SK-N-SH (cell line): ENCODE measurements at regions not wholly inside any gene's neighbourhood (a gene's known extent, or its start where the extent isn't known, plus 50 kb on each side); places are given as distances from the start of the nearest gene placed in this dataset.

ENCODE experiments used
- CTCF ChIA-PET: fragments of 300-600, 350-600 bp; formaldehyde crosslinking; extraction: SDS; loops from one replicate; lab custom pipeline; 2021; lab: Yijun Ruan, JAX
- POLR2A ChIA-PET: fragments of 350-600 bp; sonication (Branson Sonifier 250); formaldehyde crosslinking; extraction: SDS; loops from one replicate; lab custom pipeline; 2020; ENCODE audit warnings: antibody characterized with exemption, inconsistent platforms; lab: Yijun Ruan, JAX
- DNase-seq: peaks from one replicate; pipeline ENCODE4 v3.0.0; 2012
- H2AFZ ChIP-seq: fragments of 200-600 bp; sonication (generic); 2 replicates; pipeline ENCODE4 v1.8.1; 2016; ENCODE audit warnings: antibody characterized with exemption, mild to moderate bottlenecking, low read depth
- H3F3A ChIP-seq: fragments of 200-600 bp; sonication (generic); replicated peaks from 2 replicates; pipeline ENCODE3; 2016; ENCODE audit warnings: antibody characterized with exemption, mild to moderate bottlenecking; ENCODE audit not compliant: insufficient read depth
- H3K27ac ChIP-seq, 2 experiments: fragments of 200-500 bp in 1 of 2; fragments of 200-600 bp in 1 of 2; sonication (Bioruptor generic) in 1 of 2; sonication (generic), shearing (Covaris generic) in 1 of 2; 2 replicates each; pipeline versions ENCODE4 v1.5.1 to v1.6.1; 2014 to 2016; ENCODE audit warnings: low read depth in 2 of 2, inconsistent platforms in 1 of 2, low read length in 1 of 2, mild to moderate bottlenecking in 1 of 2, mixed read lengths in 1 of 2
- H3K27me3 ChIP-seq: fragments of 200-600 bp; sonication (generic), shearing (Covaris generic); 2 replicates; pipeline ENCODE4 v1.6.1; 2016; ENCODE audit warnings: mixed run types; ENCODE audit not compliant: insufficient read depth
- H3K36me3 ChIP-seq, 2 experiments: fragments of 200-500 bp in 1 of 2; fragments of 200-600 bp in 1 of 2; sonication (Bioruptor generic) in 1 of 2; sonication (generic) in 1 of 2; replicated peaks in 1 of 2; 2 replicates each; pipeline versions ENCODE3 to v1.5.1; 2014 to 2016; ENCODE audit warnings: low read length in 1 of 2, mild to moderate bottlenecking in 1 of 2; ENCODE audit not compliant: insufficient read depth in 2 of 2, control insufficient read depth in 1 of 2
- H3K4me1 ChIP-seq, 2 experiments: fragments of 200-500 bp in 1 of 2; fragments of 200-600 bp in 1 of 2; sonication (Bioruptor generic) in 1 of 2; sonication (generic), shearing (Covaris generic) in 1 of 2; 2 replicates each; pipeline versions ENCODE4 v1.5.1 to v1.6.1; 2014 to 2016; ENCODE audit warnings: low read depth in 1 of 2, low read length in 1 of 2, mixed run types in 1 of 2; ENCODE audit not compliant: insufficient read depth in 2 of 2, control insufficient read depth in 1 of 2
- H3K4me2 ChIP-seq: fragments of 200-600 bp; sonication (generic), shearing (Covaris generic); 2 replicates; pipeline ENCODE4 v1.6.1; 2017; ENCODE audit warnings: mixed run types
- H3K4me3 ChIP-seq, 2 experiments: fragments of 200-500 bp in 1 of 2; fragments of 200-600 bp in 1 of 2; sonication (Bioruptor generic) in 1 of 2; sonication (generic), shearing (Covaris generic) in 1 of 2; 2 replicates each; pipeline versions ENCODE4 v1.5.1 to v1.8.1; 2014 to 2016; ENCODE audit warnings: low read depth in 2 of 2, inconsistent platforms in 1 of 2, low read length in 1 of 2, mild to moderate bottlenecking in 1 of 2, mixed read lengths in 1 of 2, moderate library complexity in 1 of 2
- H3K79me2 ChIP-seq: fragments of 200-600 bp; sonication (generic); 2 replicates; pipeline ENCODE4 v1.8.1; 2017; ENCODE audit warnings: mild to moderate bottlenecking; ENCODE audit not compliant: insufficient read depth
- H3K9ac ChIP-seq: fragments of 200-600 bp; sonication (generic); 2 replicates; pipeline ENCODE4 v1.6.1; 2017; ENCODE audit warnings: mixed run types
- H3K9me2 ChIP-seq: fragments of 200-600 bp; sonication (generic); 2 replicates; pipeline ENCODE4 v1.6.1; 2017; ENCODE audit warnings: mixed run types
- H3K9me3 ChIP-seq: fragments of 200-600 bp; sonication (generic); 2 replicates; pipeline ENCODE4 v1.6.1; 2017; ENCODE audit warnings: mixed run types, mild to moderate bottlenecking, moderate library complexity
- H4K20me1 ChIP-seq: fragments of 200-600 bp; sonication (generic); 2 replicates; pipeline ENCODE4 v1.6.1; 2017; ENCODE audit warnings: mild to moderate bottlenecking, mixed run types; ENCODE audit not compliant: insufficient read depth
- FOSL2 ChIP-seq: IDR thresholded peaks from 2 replicates; pipeline ENCODE4 v1.4.0; 2012; ENCODE audit warnings: low read depth, mild to moderate bottlenecking, moderate library complexity, borderline replicate concordance
- FOXJ3 ChIP-seq: sonication (generic); formaldehyde crosslinking; IDR thresholded peaks from 2 replicates; pipeline ENCODE4 v1.5.1; 2020; ENCODE audit warnings: mild to moderate bottlenecking, missing genetic modification reagents
- IRF3 ChIP-seq: fragments of 150-350 bp; IDR thresholded peaks from 2 replicates; pipeline ENCODE4 v1.6.1; 2016; ENCODE audit warnings: mild to moderate bottlenecking, low read depth, low read length
- MEF2A ChIP-seq: IDR thresholded peaks from 2 replicates; pipeline ENCODE4 v1.4.0; 2012; ENCODE audit warnings: low read depth, borderline replicate concordance
- MXI1 ChIP-seq: IDR thresholded peaks from 2 replicates; pipeline ENCODE4 v1.6.1; 2012; ENCODE audit warnings: mild to moderate bottlenecking, low read depth, low read length, improper control_type of control experiment
- NFIC ChIP-seq: IDR thresholded peaks from 2 replicates; pipeline ENCODE4 v1.4.0; 2012; ENCODE audit warnings: borderline replicate concordance
- NRF1 ChIP-seq: IDR thresholded peaks from 2 replicates; pipeline ENCODE4 v1.6.1; 2012; ENCODE audit warnings: low read depth, mild to moderate bottlenecking, low read length
- PBX3 ChIP-seq: IDR thresholded peaks from 2 replicates; pipeline ENCODE4; 2012
- RCOR1 ChIP-seq: fragments of 150-350 bp; IDR thresholded peaks from 2 replicates; pipeline ENCODE4 v1.6.1; 2017; ENCODE audit warnings: antibody characterized with exemption, low read length
- SIN3A ChIP-seq: IDR thresholded peaks from 2 replicates; pipeline ENCODE4 v1.6.1; 2012; ENCODE audit warnings: low read depth, mild to moderate bottlenecking, low read length, moderate library complexity, borderline replicate concordance
- USF1 ChIP-seq: IDR thresholded peaks from 2 replicates; pipeline ENCODE4 v1.4.0; 2012; ENCODE audit warnings: low read depth, borderline replicate concordance
- WGBS: methylation state at CpG from one replicate; pipeline ENCODE4 v1.1.6; 2017; ENCODE audit warnings: low lambda C conversion rate; 5-methylcytosine and 5-hydroxymethylcytosine counted together

GRCh38 chr9:80893190-80893589 is 796.2 kb downstream of the TLE1 start:
- Histone ChIP-seq H3K27ac (no peak overlapping the region), H3K4me3 (no peak overlapping the region), H2AFZ (no peak overlapping the region), H3K36me3 (no peaks in the 10 kb centered on the region), H3K79me2 (no peaks in the 10 kb centered on the region), H3K9me3 (no peaks in the 10 kb centered on the region), H3K9me2 (no peaks in the 10 kb centered on the region), H3K4me2 (no peak overlapping the region), H3F3A (no peaks in the 10 kb centered on the region), H3K9ac (no peak overlapping the region), H3K4me1 (no peaks in the 10 kb centered on the region), H3K27me3 (no peaks in the 10 kb centered on the region), H4K20me1 (no peaks in the 10 kb centered on the region)
- POLR2A ChIA-PET, result no interaction called here
- CTCF ChIA-PET, result no interaction called here
- no peak for DNase-seq
- TF ChIP-seq RCOR1 (no peak), MEF2A (no peak), PBX3 (no peak), FOXJ3 (CRISPR knock-in tag) (no peak), SIN3A (no peak)
- WGBS, result 36% methylated on average over 2 of the region's 2 CpGs

- H3K9me2 ChIP-seq, result no peaks in the 10 kb centered on the region
- no peaks in the 10 kb centered on the region for H3F3A ChIP-seq
- no peak for TF ChIP-seq PBX3
- TF ChIP-seq NFIC, result no peak
- TF ChIP-seq USF1, result no peak
- TF ChIP-seq IRF3, result no peak
- no peak for TF ChIP-seq NRF1
- TF ChIP-seq MXI1, result no peak
- TF ChIP-seq FOSL2, result no peak
- H3K9me3 ChIP-seq, result no peaks in the 10 kb centered on the region
- WGBS, result 22% methylated on average over 1 of the region's 1 CpG
- H4K20me1 ChIP-seq, result no peaks in the 10 kb centered on the region
- H3K79me2 ChIP-seq, result no peaks in the 10 kb centered on the region
- ChIA-PET POLR2A (no interaction called here), CTCF (no interaction called here)
- no peaks in the 10 kb centered on the region for H3K4me1 ChIP-seq
- no peaks in the 10 kb centered on the region for H3K36me3 ChIP-seq
- H3K4me3 ChIP-seq, result no peak overlapping the region
- no peak overlapping the region for H2AFZ ChIP-seq
- DNase-seq, result no peak
- no peak overlapping the region for H3K9ac ChIP-seq
- H3K4me2 ChIP-seq, result no peak overlapping the region
- no peak overlapping the region for H3K27ac ChIP-seq
- H3K27me3 ChIP-seq, result no peaks in the 10 kb centered on the region
Measured at GRCh38 chr9:80892703-80893102, 796.6 kb downstream of the TLE1 start.
